NCI-H774 (cell line): ENCODE measurements at regions not wholly inside any gene's neighbourhood (a gene's known extent, or its start where the extent isn't known, plus 50 kb on each side); places are given as distances from the start of the nearest gene placed in this dataset.
A peak's percentile ranks its signal among the peaks of the same experiment; 100 is the strongest.

Experiments used
- DNase-seq: peaks from one replicate; lab custom pipeline; 2025; lab: John Stamatoyannopoulos, UW

- DNase-seq = no peak
Observed at GRCh38 chr20:37643400-37643799, 50.4 kb upstream of the CTNNBL1 start.

DNA sequence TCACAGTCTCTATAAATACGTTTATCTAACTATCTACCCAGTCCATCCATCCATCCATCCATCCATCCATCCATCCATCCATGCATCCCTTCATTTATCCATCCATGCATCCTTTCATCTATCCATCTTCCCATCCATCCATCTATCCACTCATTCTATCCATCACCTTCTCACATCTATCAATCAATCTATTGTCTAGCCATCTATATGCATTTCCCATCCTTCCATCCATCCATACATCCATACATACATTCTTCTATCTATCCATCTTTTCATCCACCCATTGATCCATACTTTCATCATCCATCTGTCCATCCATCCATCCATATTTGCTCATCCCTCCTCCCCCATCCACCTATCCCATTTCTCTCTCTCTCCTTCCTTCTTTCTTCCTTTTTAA lies 51.6 kb upstream of the CTNNBL1 start:
- no peak for DNase-seq

DNA sequence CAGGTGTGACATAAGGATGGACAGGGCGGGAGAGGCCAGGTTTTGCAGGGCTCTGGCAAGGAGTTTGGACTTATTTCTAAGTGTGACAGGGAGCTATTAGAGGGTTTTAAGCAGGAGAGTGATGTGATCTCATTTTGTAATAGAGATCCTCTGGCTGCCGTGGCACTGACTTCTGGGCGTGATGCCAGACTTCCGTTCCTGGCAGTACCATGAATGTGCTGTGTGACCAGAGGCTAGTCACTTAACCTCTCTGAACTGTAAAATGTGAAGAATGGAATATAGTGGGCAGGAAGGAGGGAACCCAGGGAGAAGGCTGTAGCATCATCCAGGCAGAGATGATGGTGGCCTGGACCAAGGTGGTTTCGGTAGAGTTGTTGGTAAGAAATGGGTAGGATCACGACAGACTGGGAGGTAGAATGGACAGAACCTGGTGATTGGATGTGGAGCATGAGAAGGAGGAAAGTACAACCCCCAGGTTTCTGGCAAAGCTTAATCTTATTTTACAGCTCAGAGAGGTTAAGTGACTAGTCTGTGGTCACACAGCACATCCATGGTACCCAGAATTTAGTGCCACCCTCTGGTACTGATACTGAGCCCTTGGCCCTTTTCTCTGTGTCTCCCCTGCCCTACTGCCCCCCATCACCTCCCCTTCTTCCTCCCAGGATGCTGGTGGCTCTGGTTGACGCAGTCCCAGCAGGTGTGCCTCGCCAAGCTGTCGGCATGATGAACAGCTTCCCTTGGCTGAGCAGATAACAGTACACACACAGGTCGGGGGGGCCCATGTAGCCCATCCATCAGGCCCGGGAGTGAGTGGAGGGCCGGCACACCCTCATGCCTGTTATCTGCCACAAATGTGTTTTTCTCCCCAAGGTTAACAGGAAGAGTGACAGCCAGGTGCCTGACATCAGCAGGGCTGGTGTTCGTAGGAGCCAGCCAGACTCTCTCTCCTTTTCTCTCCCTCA lies 52.9 kb upstream of the CTNNBL1 start:
- no peak for DNase-seq

- DNase-seq = no peak
Observed at GRCh38 chr20:37638527-37638926, 55.3 kb upstream of the CTNNBL1 start.

- no peak for DNase-seq
Observed at GRCh38 chr20:37636977-37637376, 56.9 kb upstream of the CTNNBL1 start.

- no peak for DNase-seq
Observed at GRCh38 chr20:37636212-37636975, 57.4 kb upstream of the CTNNBL1 start.

- DNase-seq = no peak
Observed at GRCh38 chr20:37630993-37631392, 62.8 kb upstream of the CTNNBL1 start.

GRCh38 chr20:37630166-37630565 lies 63.7 kb upstream of the CTNNBL1 start:
- DNase-seq = peak; percentile 22

DNA sequence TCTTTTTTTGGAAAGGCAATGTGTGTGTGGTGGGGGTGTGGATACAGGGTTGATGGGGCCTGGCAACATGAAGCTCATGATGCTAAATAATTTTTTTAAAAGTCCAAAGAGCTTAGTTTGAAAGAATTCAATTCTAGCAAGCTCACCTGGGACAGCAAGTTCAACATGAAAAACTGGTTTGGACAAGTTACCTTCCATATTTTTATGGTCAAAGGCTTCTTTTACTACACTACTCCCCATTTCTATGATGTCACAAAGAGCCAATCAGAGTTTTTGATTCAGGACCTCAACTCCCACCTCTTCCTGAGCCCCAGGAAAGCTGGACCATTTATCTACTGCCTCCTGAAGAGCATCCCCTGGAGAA lies 66.1 kb upstream of the CTNNBL1 start:
- no peak for DNase-seq

- no peak for DNase-seq
Observed at GRCh38 chr20:37627060-37627766, 66.6 kb upstream of the CTNNBL1 start.

DNA sequence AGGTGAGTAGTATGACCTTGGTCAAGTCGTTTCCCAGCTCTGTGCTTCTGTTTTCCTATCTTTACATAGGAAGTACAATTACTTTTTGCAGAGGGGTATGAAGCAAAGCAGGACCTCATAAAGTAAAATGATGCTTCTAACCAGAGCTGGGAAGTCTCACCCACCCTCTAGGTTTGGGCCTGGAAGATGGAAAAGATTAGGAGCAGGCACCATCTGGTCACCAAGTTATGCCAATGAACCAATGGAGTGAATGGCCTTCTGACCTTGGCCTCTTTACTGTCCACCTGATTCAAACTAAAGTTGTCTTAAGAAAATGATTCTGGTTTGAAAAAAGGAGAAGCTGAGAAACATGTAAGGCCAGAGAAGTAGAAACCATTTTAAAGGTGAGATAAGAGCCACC lies 68.9 kb upstream of the CTNNBL1 start:
- no peak for DNase-seq

DNA sequence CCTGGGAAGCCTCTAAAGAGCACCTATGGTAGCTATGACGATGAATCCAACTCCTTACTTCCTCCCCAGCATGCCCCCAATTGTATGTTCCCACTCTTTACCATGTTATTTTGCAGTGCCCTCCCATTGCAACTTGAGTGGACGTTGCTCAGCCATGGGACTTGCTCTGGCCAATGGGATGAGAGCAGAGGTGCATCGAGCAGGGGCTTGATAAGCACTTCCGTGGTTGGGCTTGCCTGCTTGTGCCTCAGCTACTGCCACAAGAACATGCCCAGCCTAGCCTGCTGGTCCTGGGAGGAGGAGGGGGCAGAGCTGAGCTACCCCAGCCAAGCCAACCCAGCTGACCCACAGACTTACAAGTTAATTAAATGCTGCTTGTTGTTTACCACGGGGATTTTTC lies 71.1 kb upstream of the CTNNBL1 start:
- no peak for DNase-seq

DNA sequence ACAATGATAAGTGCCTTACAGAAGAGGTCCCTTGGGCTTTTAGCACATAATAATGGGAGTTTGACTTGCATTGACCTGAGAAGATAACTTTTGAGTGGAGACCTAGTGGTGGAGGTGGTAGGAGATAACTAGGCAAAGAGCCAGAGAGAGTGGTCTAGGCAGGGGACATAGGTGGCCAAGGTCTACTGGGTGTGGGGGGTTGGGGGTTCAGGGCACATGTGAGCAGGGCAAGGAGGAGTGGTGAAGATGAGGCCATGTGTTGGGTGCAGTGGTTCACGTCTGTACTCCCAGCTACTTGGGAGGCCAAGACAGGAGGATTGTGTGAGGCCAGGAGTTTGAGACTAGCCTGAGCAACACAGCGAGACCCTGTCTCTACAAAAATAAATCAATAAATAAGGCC lies 74.3 kb upstream of the CTNNBL1 start:
- no peak for DNase-seq

DNA sequence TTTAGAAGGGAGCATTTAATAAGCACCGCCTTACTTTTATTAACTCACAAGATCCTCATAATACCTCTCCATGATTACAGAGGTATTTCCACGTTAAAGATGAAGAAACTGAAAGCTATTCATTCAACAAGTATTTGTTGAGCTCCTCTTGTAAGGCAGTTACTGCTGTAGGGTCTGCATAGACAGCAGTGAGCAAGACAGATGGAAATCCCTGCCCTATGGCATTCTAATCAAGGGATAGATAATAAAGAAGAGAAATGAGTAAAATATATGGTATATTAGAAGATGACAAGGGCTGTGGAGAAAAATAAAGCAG lies 77.8 kb upstream of the CTNNBL1 start:
- no peak for DNase-seq

- peak; percentile 44 for DNase-seq
Observed at GRCh38 chr20:37615340-37616109, 78.3 kb upstream of the CTNNBL1 start.

DNA sequence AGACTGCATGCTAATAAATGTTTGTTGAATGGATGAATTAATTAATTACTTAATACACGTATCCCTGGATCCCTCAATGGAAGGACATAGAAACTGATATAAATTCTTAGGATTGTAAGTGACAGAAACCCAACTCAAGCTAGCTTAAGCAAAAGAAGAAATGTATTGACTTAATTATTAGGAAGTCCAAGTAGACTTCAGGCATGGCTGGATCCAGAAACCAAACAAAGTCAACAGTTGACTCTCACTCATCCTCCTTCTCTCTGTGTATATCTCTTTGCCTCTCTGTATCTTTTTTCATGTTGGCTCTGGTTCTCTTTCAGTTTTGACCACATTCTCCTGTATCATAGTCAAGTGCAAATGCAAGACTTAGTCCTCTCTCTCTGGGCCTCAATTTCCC lies 82.0 kb upstream of the CTNNBL1 start:
- DNase-seq = no peak

GRCh38 chr20:37611346-37611745 lies 82.5 kb upstream of the CTNNBL1 start:
- no peak for DNase-seq

GRCh38 chr20:37610203-37610798 lies 82.6 kb upstream of the BLCAP start:
- no peak for DNase-seq

- DNase-seq = no peak
Observed at GRCh38 chr20:37602634-37603033, 75.0 kb upstream of the BLCAP start.

GRCh38 chr20:37600486-37600885 lies 72.8 kb upstream of the BLCAP start:
- DNase-seq = no peak

DNA sequence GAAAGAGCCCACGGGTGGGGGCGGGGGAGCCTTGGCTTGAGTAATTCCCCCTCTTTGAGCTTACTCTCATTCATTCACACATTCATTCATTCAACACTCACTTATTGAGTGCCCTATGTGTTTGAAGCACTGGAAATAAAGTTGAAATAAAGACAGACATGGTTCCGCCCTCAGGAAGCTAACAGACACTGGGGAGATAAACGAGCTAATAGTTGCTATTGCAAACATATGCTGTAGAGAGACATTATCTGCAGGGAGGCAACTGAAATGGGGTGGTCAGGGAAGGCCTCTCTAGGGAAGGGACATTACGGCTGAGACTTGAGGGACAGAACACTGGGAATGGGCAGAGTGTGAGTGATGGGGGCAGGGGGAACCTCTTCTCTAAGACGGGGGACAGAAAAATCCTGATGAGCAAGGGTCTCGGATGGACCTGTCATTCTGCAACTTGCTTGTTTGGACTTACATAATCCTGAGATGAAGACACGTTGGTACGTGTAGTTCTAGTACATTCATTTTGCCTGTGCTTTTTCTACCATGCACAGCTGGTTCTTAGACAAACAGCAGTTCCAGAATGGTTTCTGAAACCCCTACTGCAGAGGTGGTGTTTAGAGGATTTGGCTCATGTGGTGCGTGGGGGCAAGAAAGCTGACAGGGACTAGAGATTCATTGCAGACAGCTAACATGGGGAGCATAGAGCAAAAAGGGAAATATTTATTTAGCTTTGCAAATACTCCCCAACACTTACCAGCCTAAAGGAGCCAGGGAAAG lies 71.1 kb upstream of the BLCAP start:
- no peak for DNase-seq
